ENCODE measurements at regions not wholly inside any gene's neighbourhood (a gene's known extent, or its start where the extent isn't known, plus 50 kb on each side); places are given as distances from the start of the nearest gene placed in this dataset.

GRCh38 chr7:37558320-37559096, 109.8 kb upstream of the ELMO1 start:
- no peak overlapping the region for H3K27ac Mint-ChIP-seq (ENCODE audit: unreplicated experiment)
- no peaks in the 10 kb centered on the region for H3K27me3 Mint-ChIP-seq (ENCODE audit: unreplicated experiment)
- H3K4me3 Mint-ChIP-seq (ENCODE audit: unreplicated experiment) = no peak overlapping the region
- no peaks in the 10 kb centered on the region for H3K36me3 Mint-ChIP-seq (ENCODE audit: unreplicated experiment)
- peaks cover 3% of the 10 kb centered on the region for H3K9me3 Mint-ChIP-seq (ENCODE audit: unreplicated experiment)
- DNase-seq (ENCODE audit: extremely low spot score, unreplicated experiment) = no peak
- TF ChIP-seq, protein P1, sequence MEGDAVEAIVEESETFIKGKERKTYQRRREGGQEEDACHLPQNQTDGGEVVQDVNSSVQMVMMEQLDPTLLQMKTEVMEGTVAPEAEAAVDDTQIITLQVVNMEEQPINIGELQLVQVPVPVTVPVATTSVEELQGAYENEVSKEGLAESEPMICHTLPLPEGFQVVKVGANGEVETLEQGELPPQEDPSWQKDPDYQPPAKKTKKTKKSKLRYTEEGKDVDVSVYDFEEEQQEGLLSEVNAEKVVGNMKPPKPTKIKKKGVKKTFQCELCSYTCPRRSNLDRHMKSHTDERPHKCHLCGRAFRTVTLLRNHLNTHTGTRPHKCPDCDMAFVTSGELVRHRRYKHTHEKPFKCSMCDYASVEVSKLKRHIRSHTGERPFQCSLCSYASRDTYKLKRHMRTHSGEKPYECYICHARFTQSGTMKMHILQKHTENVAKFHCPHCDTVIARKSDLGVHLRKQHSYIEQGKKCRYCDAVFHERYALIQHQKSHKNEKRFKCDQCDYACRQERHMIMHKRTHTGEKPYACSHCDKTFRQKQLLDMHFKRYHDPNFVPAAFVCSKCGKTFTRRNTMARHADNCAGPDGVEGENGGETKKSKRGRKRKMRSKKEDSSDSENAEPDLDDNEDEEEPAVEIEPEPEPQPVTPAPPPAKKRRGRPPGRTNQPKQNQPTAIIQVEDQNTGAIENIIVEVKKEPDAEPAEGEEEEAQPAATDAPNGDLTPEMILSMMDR (IDR thresholded peaks at IDR 0.05) = no peak
- no peaks in the 10 kb centered on the region for H3K4me1 Mint-ChIP-seq (ENCODE audit: unreplicated experiment)

DNA sequence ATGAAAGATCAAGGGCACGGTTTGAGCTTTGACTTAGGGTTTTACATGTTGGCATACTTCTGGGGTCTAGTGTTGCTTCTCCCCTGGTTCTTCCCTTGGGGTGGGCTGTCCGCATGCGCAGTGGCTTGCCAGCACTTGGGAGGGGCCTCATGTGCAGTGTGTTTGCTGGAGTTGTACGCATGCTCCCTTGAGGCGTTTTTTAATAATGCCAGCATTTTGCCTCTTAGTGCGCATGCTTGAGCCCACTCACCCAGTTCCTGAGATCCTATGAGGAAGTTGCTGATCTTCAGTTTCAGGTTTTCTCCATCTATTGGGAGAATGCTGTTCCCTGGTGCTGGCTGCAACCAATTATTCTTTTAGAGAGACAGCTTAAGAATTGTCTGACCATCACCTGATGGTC, 113.4 kb upstream of the GPR141 start:
- no peak overlapping the region for H3K4me3 Mint-ChIP-seq (ENCODE audit: unreplicated experiment)
- no peaks in the 10 kb centered on the region for H3K9me3 Mint-ChIP-seq (ENCODE audit: unreplicated experiment)
- no peaks in the 10 kb centered on the region for H3K4me1 Mint-ChIP-seq (ENCODE audit: unreplicated experiment)
- no peak for DNase-seq (ENCODE audit: extremely low spot score, unreplicated experiment)
- H3K36me3 Mint-ChIP-seq (ENCODE audit: unreplicated experiment) = no peaks in the 10 kb centered on the region
- H3K27ac Mint-ChIP-seq (ENCODE audit: unreplicated experiment) = no peak overlapping the region
- TF ChIP-seq, protein P1 (IDR thresholded peaks at IDR 0.05) = no peak
- H3K27me3 Mint-ChIP-seq (ENCODE audit: unreplicated experiment) = no peaks in the 10 kb centered on the region

- Mint-ChIP-seq H3K4me3 (ENCODE audit: unreplicated experiment) (no peak overlapping the region), H3K4me1 (ENCODE audit: unreplicated experiment) (no peaks in the 10 kb centered on the region), H3K36me3 (ENCODE audit: unreplicated experiment) (no peaks in the 10 kb centered on the region), H3K9me3 (ENCODE audit: unreplicated experiment) (no peaks in the 10 kb centered on the region), H3K27ac (ENCODE audit: unreplicated experiment) (no peak overlapping the region), H3K27me3 (ENCODE audit: unreplicated experiment) (no peaks in the 10 kb centered on the region)
- TF ChIP-seq, protein P1 (IDR thresholded peaks at IDR 0.05) = no peak
- no peak for DNase-seq (ENCODE audit: extremely low spot score, unreplicated experiment)
Observed at GRCh38 chr7:37571806-37572205, 111.8 kb upstream of the GPR141 start.

GRCh38 chr7:37577412-37577811, 106.2 kb upstream of the GPR141 start:
- Mint-ChIP-seq H3K4me3 (ENCODE audit: unreplicated experiment) (no peak overlapping the region), H3K4me1 (ENCODE audit: unreplicated experiment) (no peaks in the 10 kb centered on the region), H3K9me3 (ENCODE audit: unreplicated experiment) (no peaks in the 10 kb centered on the region), H3K27ac (ENCODE audit: unreplicated experiment) (no peak overlapping the region), H3K36me3 (ENCODE audit: unreplicated experiment) (no peaks in the 10 kb centered on the region), H3K27me3 (ENCODE audit: unreplicated experiment) (no peaks in the 10 kb centered on the region)
- no peak for DNase-seq (ENCODE audit: extremely low spot score, unreplicated experiment)
- TF ChIP-seq, protein P1 (IDR thresholded peaks at IDR 0.05) = no peak

DNA sequence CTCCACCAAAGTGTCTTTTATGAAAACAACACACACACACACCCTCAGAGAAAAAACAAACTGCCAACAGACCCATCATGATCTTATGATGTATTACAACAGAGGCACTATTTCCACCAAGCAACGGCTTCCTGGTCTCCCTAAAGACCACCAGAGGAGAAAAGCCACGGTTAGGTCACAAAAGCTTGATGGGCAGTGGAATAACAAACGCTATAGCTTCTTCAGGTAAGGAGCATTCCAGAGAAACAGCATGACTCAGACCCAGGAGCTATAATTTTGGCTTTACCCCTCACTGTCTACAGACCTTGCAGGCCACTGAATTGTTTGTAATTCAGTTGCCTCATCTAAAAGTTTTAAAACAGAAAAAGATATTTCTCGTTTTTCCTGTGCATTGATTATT, 105.7 kb upstream of the GPR141 start:
- Mint-ChIP-seq H3K36me3 (ENCODE audit: unreplicated experiment) (no peaks in the 10 kb centered on the region), H3K4me1 (ENCODE audit: unreplicated experiment) (no peaks in the 10 kb centered on the region), H3K27me3 (ENCODE audit: unreplicated experiment) (no peaks in the 10 kb centered on the region), H3K27ac (ENCODE audit: unreplicated experiment) (no peak overlapping the region), H3K9me3 (ENCODE audit: unreplicated experiment) (no peaks in the 10 kb centered on the region), H3K4me3 (ENCODE audit: unreplicated experiment) (no peak overlapping the region)
- DNase-seq (ENCODE audit: extremely low spot score, unreplicated experiment) = no peak
- TF ChIP-seq, protein P1 (IDR thresholded peaks at IDR 0.05) = no peak

Measured in osteocyte (in vitro differentiated cells).